ENCODE measurements at regions not wholly inside any gene's neighbourhood (a gene's known extent, or its start where the extent isn't known, plus 50 kb on each side); places are given as distances from the start of the nearest gene placed in this dataset.

- H3K4me3 ChIP-seq = no peak overlapping the region
- H3K4me1 ChIP-seq = no peaks in the 10 kb centered on the region
- WGBS (ENCODE audit: insufficient coverage, low coverage, low lambda C conversion rate, missing lambda C conversion rate) = 54% methylated on average over 1 of the region's 1 CpG
- H3K36me3 ChIP-seq = no peaks in the 10 kb centered on the region
- TF ChIP-seq CTCF (IDR thresholded peaks at IDR 0.05) (no peak), POLR2A (IDR thresholded peaks at IDR 0.05) (no peak)
- no peak overlapping the region for H3K27ac ChIP-seq
- H3K27me3 ChIP-seq = no peaks in the 10 kb centered on the region
- H3K9me3 ChIP-seq = no peaks in the 10 kb centered on the region
- DNase-seq = no peak
- intact Hi-C loops (cut with DNase I) = no loop called here
- ATAC-seq = no peak
These were observed 220.2 kb downstream of the DMAC1 start for GRCh38 chr9:7579351-7579750.

DNA sequence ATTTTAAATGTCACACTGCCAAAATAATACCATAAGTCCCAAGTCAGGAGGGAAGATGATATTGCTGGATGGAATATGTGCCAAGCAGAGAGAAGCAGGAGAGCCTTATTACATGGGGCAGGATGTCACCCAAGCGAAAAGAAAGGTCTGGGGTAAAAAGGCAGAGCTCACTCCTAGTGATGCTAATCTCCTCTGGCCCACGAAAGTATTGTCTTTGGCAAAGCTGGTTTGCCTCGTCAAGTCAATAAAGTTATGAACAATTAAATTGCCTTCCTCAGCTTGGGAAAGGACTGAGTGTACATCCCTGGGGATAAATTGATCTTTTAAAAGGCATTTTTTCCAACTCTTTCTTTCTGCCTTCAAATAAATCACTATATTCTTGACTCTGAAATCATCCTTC is 220.6 kb downstream of the DMAC1 start:
- intact Hi-C loops (cut with DNase I) = no loop called here
- WGBS (ENCODE audit: insufficient coverage, low coverage, low lambda C conversion rate, missing lambda C conversion rate) = 53% methylated on average over 3 of the region's 3 CpGs

GRCh38 chr9:7570107-7570720 is 229.4 kb downstream of the DMAC1 start:
- H3K4me3 ChIP-seq = no peak overlapping the region
- H3K36me3 ChIP-seq = no peaks in the 10 kb centered on the region
- H3K4me1 ChIP-seq = no peaks in the 10 kb centered on the region
- 90% methylated on average over 1 of the region's 1 CpG for WGBS (ENCODE audit: insufficient coverage, low coverage, low lambda C conversion rate, missing lambda C conversion rate)
- TF ChIP-seq CTCF (IDR thresholded peaks at IDR 0.05) (peak; percentile 69 to 84 (median 79)), POLR2A (IDR thresholded peaks at IDR 0.05) (no peak)
- no peak overlapping the region for H3K27ac ChIP-seq
- ATAC-seq = peak; percentile 69 to 91 (median 79)
- intact Hi-C loops (cut with DNase I) = no loop called here
- H3K27me3 ChIP-seq = no peaks in the 10 kb centered on the region
- DNase-seq = peak in 1 of 3 donors; percentile 55
- H3K9me3 ChIP-seq = no peaks in the 10 kb centered on the region

More for the DNA sequence above, 220.6 kb downstream of the DMAC1 start:
- H3K36me3 ChIP-seq = no peaks in the 10 kb centered on the region
- ATAC-seq = no peak
- H3K4me3 ChIP-seq = no peak overlapping the region
- no peak for DNase-seq
- no peaks in the 10 kb centered on the region for H3K9me3 ChIP-seq
- H3K4me1 ChIP-seq = no peaks in the 10 kb centered on the region
- TF ChIP-seq CTCF (IDR thresholded peaks at IDR 0.05) = no peak
- no peak for TF ChIP-seq POLR2A (IDR thresholded peaks at IDR 0.05)
- no peak overlapping the region for H3K27ac ChIP-seq
- H3K27me3 ChIP-seq = no peaks in the 10 kb centered on the region

GRCh38 chr9:7567687-7568086 is 231.9 kb downstream of the DMAC1 start:
- intact Hi-C loops (cut with DNase I) = no loop called here
- no peak for DNase-seq
- Histone ChIP-seq H3K36me3 (no peaks in the 10 kb centered on the region), H3K27me3 (no peaks in the 10 kb centered on the region), H3K27ac (no peak overlapping the region), H3K4me3 (no peak overlapping the region), H3K4me1 (no peaks in the 10 kb centered on the region), H3K9me3 (no peaks in the 10 kb centered on the region)
- WGBS (ENCODE audit: insufficient coverage, low coverage, low lambda C conversion rate, missing lambda C conversion rate) = 39% methylated on average over 2 of the region's 2 CpGs
- ATAC-seq = no peak
- TF ChIP-seq POLR2A (IDR thresholded peaks at IDR 0.05) (no peak), CTCF (IDR thresholded peaks at IDR 0.05) (no peak)

All from right lobe of liver (tissue), 6 donors.